ENCODE measurements at regions not wholly inside any gene's neighbourhood (a gene's known extent, or its start where the extent isn't known, plus 50 kb on each side); places are given as distances from the start of the nearest gene placed in this dataset.
"Not testable (repeated sequence)": the region's sequence is repeated elsewhere in the genome, so short reads cannot be mapped to it uniquely, and the experiment has no call there.

GRCh38 chr10:63801166-63801565, 280.0 kb downstream of the REEP3 start:
- Histone ChIP-seq H3K4me1 (ENCODE audit: insufficient read depth, low read length) (peaks cover 8% of the 10 kb centered on the region), H3K36me3 (ENCODE audit: insufficient read depth, low read length) (no peaks in the 10 kb centered on the region), H3K9ac (ENCODE audit: low read depth, low read length) (no peak overlapping the region), H3K9me3 (ENCODE audit: control insufficient read depth, insufficient read depth, low read length) (no peaks in the 10 kb centered on the region)

- no peak overlapping the region for H3K9ac ChIP-seq (ENCODE audit: low read depth, low read length)
- H3K9me3 ChIP-seq (ENCODE audit: control insufficient read depth, insufficient read depth, low read length): no peaks in the 10 kb centered on the region
- no peaks in the 10 kb centered on the region for H3K4me1 ChIP-seq (ENCODE audit: insufficient read depth, low read length)
- no peaks in the 10 kb centered on the region for H3K36me3 ChIP-seq (ENCODE audit: insufficient read depth, low read length)
Measured at GRCh38 chr10:63806330-63806729, 285.1 kb downstream of the REEP3 start.

GRCh38 chr10:63812501-63812900, 291.3 kb downstream of the REEP3 start:
- no peaks in the 10 kb centered on the region for H3K36me3 ChIP-seq (ENCODE audit: insufficient read depth, low read length)
- H3K9ac ChIP-seq (ENCODE audit: low read depth, low read length): no peak overlapping the region
- no peaks in the 10 kb centered on the region for H3K4me1 ChIP-seq (ENCODE audit: insufficient read depth, low read length)
- H3K9me3 ChIP-seq (ENCODE audit: control insufficient read depth, insufficient read depth, low read length): no peaks in the 10 kb centered on the region

GRCh38 chr10:63819753-63820329, 298.6 kb downstream of the REEP3 start:
- H3K9me3 ChIP-seq (ENCODE audit: control insufficient read depth, insufficient read depth, low read length): no peaks in the 10 kb centered on the region
- no peaks in the 10 kb centered on the region for H3K4me1 ChIP-seq (ENCODE audit: insufficient read depth, low read length)
- no peaks in the 10 kb centered on the region for H3K36me3 ChIP-seq (ENCODE audit: insufficient read depth, low read length)
- H3K9ac ChIP-seq (ENCODE audit: low read depth, low read length): no peak overlapping the region

GRCh38 chr10:63822496-63822895, 301.3 kb downstream of the REEP3 start:
- Histone ChIP-seq H3K9ac (ENCODE audit: low read depth, low read length) (no peak overlapping the region), H3K9me3 (ENCODE audit: control insufficient read depth, insufficient read depth, low read length) (no peaks in the 10 kb centered on the region), H3K4me1 (ENCODE audit: insufficient read depth, low read length) (no peaks in the 10 kb centered on the region), H3K36me3 (ENCODE audit: insufficient read depth, low read length) (no peaks in the 10 kb centered on the region)

- H3K36me3 ChIP-seq (ENCODE audit: insufficient read depth, low read length): no peaks in the 10 kb centered on the region
- H3K9ac ChIP-seq (ENCODE audit: low read depth, low read length): no peak overlapping the region
- H3K9me3 ChIP-seq (ENCODE audit: control insufficient read depth, insufficient read depth, low read length): no peaks in the 10 kb centered on the region
- no peaks in the 10 kb centered on the region for H3K4me1 ChIP-seq (ENCODE audit: insufficient read depth, low read length)
Measured at GRCh38 chr10:63825111-63825510, 303.9 kb downstream of the REEP3 start.

- Histone ChIP-seq H3K4me1 (ENCODE audit: insufficient read depth, low read length) (no peaks in the 10 kb centered on the region), H3K9ac (ENCODE audit: low read depth, low read length) (no peak overlapping the region), H3K36me3 (ENCODE audit: insufficient read depth, low read length) (no peaks in the 10 kb centered on the region), H3K9me3 (ENCODE audit: control insufficient read depth, insufficient read depth, low read length) (no peaks in the 10 kb centered on the region)
Measured at GRCh38 chr10:63825766-63826165, 304.6 kb downstream of the REEP3 start.

GRCh38 chr10:63827018-63827417, 305.8 kb downstream of the REEP3 start:
- not testable (repeated sequence) for H3K4me1 ChIP-seq (ENCODE audit: insufficient read depth, low read length); H3K36me3 ChIP-seq (ENCODE audit: insufficient read depth, low read length); H3K9me3 ChIP-seq (ENCODE audit: control insufficient read depth, insufficient read depth, low read length); H3K9ac ChIP-seq (ENCODE audit: low read depth, low read length)

- Histone ChIP-seq H3K9me3 (ENCODE audit: control insufficient read depth, insufficient read depth, low read length) (no peaks in the 10 kb centered on the region), H3K36me3 (ENCODE audit: insufficient read depth, low read length) (no peaks in the 10 kb centered on the region), H3K9ac (ENCODE audit: low read depth, low read length) (no peak overlapping the region), H3K4me1 (ENCODE audit: insufficient read depth, low read length) (no peaks in the 10 kb centered on the region)
Measured at GRCh38 chr10:63829020-63829419, 307.8 kb downstream of the REEP3 start.

GRCh38 chr10:63829573-63830149, 308.5 kb downstream of the REEP3 start:
- Histone ChIP-seq H3K9me3 (ENCODE audit: control insufficient read depth, insufficient read depth, low read length) (no peaks in the 10 kb centered on the region), H3K9ac (ENCODE audit: low read depth, low read length) (no peak overlapping the region), H3K4me1 (ENCODE audit: insufficient read depth, low read length) (no peaks in the 10 kb centered on the region), H3K36me3 (ENCODE audit: insufficient read depth, low read length) (no peaks in the 10 kb centered on the region)

- no peaks in the 10 kb centered on the region for H3K9me3 ChIP-seq (ENCODE audit: control insufficient read depth, insufficient read depth, low read length)
- no peak overlapping the region for H3K9ac ChIP-seq (ENCODE audit: low read depth, low read length)
- H3K4me1 ChIP-seq (ENCODE audit: insufficient read depth, low read length): no peaks in the 10 kb centered on the region
- no peaks in the 10 kb centered on the region for H3K36me3 ChIP-seq (ENCODE audit: insufficient read depth, low read length)
Measured at GRCh38 chr10:63832686-63833085, 311.5 kb downstream of the REEP3 start.

GRCh38 chr10:63833411-63834060, 312.3 kb downstream of the REEP3 start:
- Histone ChIP-seq H3K36me3 (ENCODE audit: insufficient read depth, low read length) (no peaks in the 10 kb centered on the region), H3K4me1 (ENCODE audit: insufficient read depth, low read length) (no peaks in the 10 kb centered on the region), H3K9ac (ENCODE audit: low read depth, low read length) (no peak overlapping the region), H3K9me3 (ENCODE audit: control insufficient read depth, insufficient read depth, low read length) (no peaks in the 10 kb centered on the region)

- no peaks in the 10 kb centered on the region for H3K36me3 ChIP-seq (ENCODE audit: insufficient read depth, low read length)
- no peaks in the 10 kb centered on the region for H3K9me3 ChIP-seq (ENCODE audit: control insufficient read depth, insufficient read depth, low read length)
- no peak overlapping the region for H3K9ac ChIP-seq (ENCODE audit: low read depth, low read length)
- no peaks in the 10 kb centered on the region for H3K4me1 ChIP-seq (ENCODE audit: insufficient read depth, low read length)
Measured at GRCh38 chr10:63836666-63837442, 315.7 kb downstream of the REEP3 start.

- Histone ChIP-seq H3K36me3 (ENCODE audit: insufficient read depth, low read length) (no peaks in the 10 kb centered on the region), H3K9me3 (ENCODE audit: control insufficient read depth, insufficient read depth, low read length) (0 out of 2 replicates have a peak, but pooled peaks cover 3% of the 10 kb centered on the region), H3K4me1 (ENCODE audit: insufficient read depth, low read length) (no peaks in the 10 kb centered on the region), H3K9ac (ENCODE audit: low read depth, low read length) (no peak overlapping the region)
Measured at GRCh38 chr10:63841761-63842160, 320.6 kb downstream of the REEP3 start.

- H3K9ac ChIP-seq (ENCODE audit: low read depth, low read length): no peak overlapping the region
- H3K9me3 ChIP-seq (ENCODE audit: control insufficient read depth, insufficient read depth, low read length): peaks cover 9% of the 10 kb centered on the region
- H3K4me1 ChIP-seq (ENCODE audit: insufficient read depth, low read length): no peaks in the 10 kb centered on the region
- H3K36me3 ChIP-seq (ENCODE audit: insufficient read depth, low read length): no peaks in the 10 kb centered on the region
Measured at GRCh38 chr10:63843107-63843506, 321.9 kb downstream of the REEP3 start.

Data from ES-I3 (cell line).